ENCODE measurements at regions not wholly inside any gene's neighbourhood (a gene's known extent, or its start where the extent isn't known, plus 50 kb on each side); places are given as distances from the start of the nearest gene placed in this dataset.

DNA sequence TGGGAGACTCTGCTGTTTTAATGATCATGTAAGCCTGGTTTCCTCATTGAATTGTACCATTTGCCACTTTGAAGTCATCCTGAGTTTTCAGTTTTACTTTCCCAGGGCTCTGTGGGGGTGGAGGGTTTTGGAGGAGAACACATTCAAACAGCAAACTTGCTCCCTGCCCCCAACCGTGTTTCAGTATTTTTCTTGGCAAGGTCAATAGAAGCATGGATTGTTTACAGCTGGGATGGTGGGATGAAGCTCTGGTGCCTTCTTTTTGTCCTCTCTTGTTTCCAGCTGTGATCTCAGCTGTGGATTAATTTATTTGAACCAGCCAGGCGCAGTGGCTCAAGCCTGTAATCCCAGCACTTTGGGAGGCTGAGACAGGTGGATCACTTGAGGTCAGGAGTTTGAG lies 54.3 kb upstream of the SERBP1 start:
- TF ChIP-seq, protein P1, sequence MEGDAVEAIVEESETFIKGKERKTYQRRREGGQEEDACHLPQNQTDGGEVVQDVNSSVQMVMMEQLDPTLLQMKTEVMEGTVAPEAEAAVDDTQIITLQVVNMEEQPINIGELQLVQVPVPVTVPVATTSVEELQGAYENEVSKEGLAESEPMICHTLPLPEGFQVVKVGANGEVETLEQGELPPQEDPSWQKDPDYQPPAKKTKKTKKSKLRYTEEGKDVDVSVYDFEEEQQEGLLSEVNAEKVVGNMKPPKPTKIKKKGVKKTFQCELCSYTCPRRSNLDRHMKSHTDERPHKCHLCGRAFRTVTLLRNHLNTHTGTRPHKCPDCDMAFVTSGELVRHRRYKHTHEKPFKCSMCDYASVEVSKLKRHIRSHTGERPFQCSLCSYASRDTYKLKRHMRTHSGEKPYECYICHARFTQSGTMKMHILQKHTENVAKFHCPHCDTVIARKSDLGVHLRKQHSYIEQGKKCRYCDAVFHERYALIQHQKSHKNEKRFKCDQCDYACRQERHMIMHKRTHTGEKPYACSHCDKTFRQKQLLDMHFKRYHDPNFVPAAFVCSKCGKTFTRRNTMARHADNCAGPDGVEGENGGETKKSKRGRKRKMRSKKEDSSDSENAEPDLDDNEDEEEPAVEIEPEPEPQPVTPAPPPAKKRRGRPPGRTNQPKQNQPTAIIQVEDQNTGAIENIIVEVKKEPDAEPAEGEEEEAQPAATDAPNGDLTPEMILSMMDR (IDR thresholded peaks at IDR 0.05; ENCODE audit: low read depth, low read length): no peak
- TF ChIP-seq, protein P2, sequence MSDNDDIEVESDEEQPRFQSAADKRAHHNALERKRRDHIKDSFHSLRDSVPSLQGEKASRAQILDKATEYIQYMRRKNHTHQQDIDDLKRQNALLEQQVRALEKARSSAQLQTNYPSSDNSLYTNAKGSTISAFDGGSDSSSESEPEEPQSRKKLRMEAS (IDR thresholded peaks at IDR 0.05; ENCODE audit: low read depth, low read length): no peak
- TF ChIP-seq POLR2A (IDR thresholded peaks at IDR 0.05; ENCODE audit: extremely low read depth, insufficient read length) (no peak), MYC (IDR thresholded peaks at IDR 0.05; ENCODE audit: low read depth, low read length) (no peak)
